Ovary (tissue), 3 donors: ENCODE measurements at regions not wholly inside any gene's neighbourhood (a gene's known extent, or its start where the extent isn't known, plus 50 kb on each side); places are given as distances from the start of the nearest gene placed in this dataset.

Experiments
- CTCF ChIP-seq, 3 donors: fragments of 450-650 bp in 2 of 3; fragments of 200-600 bp in 1 of 3; IDR thresholded peaks; one replicate each; pipeline versions ENCODE4 v1.5.1 to v1.8.0; 2016 to 2022; ENCODE audit warnings: antibody characterized with exemption in 3 of 3, mild to moderate bottlenecking in 1 of 3
- EP300 ChIP-seq: sonication (generic); formaldehyde crosslinking; IDR thresholded peaks from one replicate; pipeline ENCODE4 v1.6.1; 2017; ENCODE audit warnings: antibody characterized with exemption
- POLR2A ChIP-seq: fragments of 450-650 bp; IDR thresholded peaks from one replicate; pipeline ENCODE4 v1.6.1; 2017; ENCODE audit warnings: antibody characterized with exemption, mild to moderate bottlenecking, moderate library complexity
- donor health status: DM: no; HTN: no; CAD: no.

- TF ChIP-seq CTCF (IDR thresholded peaks at IDR 0.05) (no peak), EP300 (no peak), POLR2A (no peak)
These were observed 300.6 kb upstream of the TMEM132C start for GRCh38 chr12:127966331-127966730.
